NCI-H146 treated with DMSO at 0.1 percent for 48 hours (cell line): ENCODE measurements at regions not wholly inside any gene's neighbourhood (a gene's known extent, or its start where the extent isn't known, plus 50 kb on each side); places are given as distances from the start of the nearest gene placed in this dataset.
"Not testable (repeated sequence)": the region's sequence is repeated elsewhere in the genome, so short reads cannot be mapped to it uniquely, and the experiment has no call there.

ENCODE experiments used
- DNase-seq: peaks from one replicate; lab custom pipeline; 2025; ENCODE audit not compliant: unreplicated experiment; lab: John Stamatoyannopoulos, UW

DNA sequence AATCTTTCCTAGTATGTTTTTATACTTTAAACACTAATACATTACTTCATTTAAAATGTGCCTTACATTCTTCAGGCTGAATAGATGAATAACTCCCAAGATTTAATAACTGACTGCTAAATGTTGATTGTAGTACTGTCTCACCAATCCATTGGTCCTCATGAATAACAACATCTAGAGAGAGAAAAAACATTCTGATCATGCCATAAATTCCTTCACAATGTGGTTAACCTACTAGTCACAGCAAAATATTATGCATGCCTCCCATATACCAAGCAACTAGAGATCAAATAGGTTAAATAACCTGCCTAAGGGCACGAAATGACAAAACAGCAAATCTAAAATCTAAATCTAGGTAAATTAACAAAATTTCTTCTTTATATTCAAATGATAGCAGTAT, 66.2 kb downstream of the SYT15 start:
- not testable (repeated sequence) for DNase-seq

DNA sequence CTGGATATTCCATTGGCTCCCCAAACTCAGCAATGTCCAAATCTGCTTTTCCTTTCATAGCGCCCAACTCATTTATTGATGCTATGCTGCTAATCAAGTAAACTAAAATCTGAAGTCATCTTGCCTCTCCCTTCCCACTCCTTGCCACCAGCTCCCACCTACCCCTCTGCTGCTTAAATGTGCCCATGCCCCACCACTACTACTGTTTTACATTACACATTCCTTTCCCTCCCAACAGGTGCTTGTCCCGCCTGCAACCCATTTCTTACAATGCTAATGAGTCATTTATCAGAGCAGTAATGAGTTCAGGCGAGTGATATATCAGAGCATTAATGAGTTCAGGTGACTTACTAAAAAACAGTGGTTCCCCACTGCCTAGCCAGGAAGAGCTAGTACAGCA, 67.2 kb downstream of the SYT15 start:
- not testable (repeated sequence) for DNase-seq

GRCh38 chr10:46650967-46651366, 72.0 kb downstream of the SYT15 start:
- not testable (repeated sequence) for DNase-seq

DNA sequence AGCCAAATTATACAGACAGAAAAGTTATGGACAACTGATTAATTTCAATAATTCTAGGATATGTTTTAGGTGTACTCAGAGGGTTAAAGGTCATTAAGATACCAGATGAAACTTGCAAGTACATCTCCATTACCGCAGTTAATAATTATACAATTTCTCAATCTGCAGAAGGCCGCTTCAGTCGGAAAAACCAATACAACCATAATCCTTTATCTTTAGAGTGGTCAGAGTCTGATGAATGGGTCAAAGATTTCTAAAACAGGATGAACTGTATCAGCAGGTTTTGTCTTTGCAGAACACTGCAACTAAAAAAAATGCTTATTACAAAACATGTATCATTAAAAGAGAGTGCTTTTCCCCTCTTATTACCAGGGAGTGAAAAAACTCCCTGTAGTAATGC, 78.5 kb downstream of the SYT15 start:
- DNase-seq: not testable (repeated sequence)

DNA sequence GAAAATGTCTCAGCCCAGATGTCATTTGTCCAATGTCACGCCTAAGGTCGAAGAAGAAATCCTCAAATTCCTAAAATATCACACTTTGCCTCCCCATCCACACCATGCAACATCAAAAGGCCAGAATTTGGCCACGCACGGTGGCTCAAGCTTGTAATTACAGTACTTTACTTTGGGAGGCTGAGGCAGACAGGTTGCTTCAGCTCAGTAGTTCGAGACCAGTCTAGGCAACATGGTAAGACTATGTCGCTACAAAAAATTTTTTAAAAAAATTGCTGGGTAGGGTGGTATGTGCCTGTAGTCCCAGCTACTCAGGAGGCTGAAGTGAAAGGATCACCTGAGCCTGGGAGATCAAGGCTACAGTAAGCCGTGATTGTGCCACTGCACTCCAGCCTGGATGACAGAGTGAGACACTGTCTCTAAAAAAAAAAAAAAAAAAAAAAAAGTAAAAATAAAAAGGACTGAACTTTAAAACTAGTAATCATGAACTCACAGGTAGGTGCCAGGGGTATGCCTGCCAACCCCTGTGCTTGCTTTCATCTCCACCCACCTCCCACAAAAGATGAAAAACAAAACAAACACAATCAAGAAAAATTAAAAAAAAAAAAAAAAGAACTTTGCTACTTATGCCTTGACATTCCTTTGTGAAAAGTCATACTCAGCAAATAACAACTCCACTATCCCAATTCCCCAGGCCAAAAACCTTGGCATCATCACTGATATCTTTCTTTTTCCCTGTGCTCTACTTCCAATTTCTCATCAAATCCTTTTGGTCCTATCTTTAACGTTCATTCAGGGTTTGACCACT, 81.3 kb downstream of the SYT15 start:
- not testable (repeated sequence) for DNase-seq

DNA sequence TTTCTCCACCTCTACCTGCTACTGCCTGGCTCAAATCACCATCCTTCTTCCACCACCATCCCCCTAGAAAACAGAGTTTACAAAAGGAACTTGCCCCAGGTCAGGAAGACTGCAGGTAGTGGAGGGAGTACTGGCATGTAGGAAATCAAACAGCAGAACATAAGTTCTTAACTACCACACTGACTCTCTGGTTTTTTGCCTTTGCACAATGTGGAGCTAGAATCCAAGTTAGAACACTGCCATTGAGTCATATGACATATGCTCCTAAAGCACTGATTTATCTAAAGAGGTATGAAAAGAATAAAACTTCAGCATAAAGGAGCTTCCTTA, 81.9 kb downstream of the SYT15 start:
- not testable (repeated sequence) for DNase-seq

DNA sequence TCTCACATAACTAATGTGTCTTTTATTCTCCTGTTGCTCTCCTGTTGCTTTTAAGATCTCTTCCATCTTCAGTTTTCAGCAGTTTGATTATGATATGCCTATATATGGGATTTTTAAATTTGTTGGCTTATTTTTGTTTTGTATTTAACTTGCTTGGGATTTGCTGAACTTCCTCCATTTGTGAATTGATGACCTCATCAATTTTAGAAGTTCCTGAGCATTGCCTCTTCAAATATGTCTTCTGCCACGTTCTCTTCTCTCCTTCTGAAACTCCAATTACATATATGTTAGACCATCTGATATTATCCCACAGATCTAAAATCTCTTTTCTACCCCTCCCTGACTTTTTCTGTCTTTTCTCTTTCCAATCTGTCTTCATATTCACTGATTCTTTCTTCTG, 86.6 kb downstream of the SYT15 start:
- DNase-seq: not testable (repeated sequence)

DNA sequence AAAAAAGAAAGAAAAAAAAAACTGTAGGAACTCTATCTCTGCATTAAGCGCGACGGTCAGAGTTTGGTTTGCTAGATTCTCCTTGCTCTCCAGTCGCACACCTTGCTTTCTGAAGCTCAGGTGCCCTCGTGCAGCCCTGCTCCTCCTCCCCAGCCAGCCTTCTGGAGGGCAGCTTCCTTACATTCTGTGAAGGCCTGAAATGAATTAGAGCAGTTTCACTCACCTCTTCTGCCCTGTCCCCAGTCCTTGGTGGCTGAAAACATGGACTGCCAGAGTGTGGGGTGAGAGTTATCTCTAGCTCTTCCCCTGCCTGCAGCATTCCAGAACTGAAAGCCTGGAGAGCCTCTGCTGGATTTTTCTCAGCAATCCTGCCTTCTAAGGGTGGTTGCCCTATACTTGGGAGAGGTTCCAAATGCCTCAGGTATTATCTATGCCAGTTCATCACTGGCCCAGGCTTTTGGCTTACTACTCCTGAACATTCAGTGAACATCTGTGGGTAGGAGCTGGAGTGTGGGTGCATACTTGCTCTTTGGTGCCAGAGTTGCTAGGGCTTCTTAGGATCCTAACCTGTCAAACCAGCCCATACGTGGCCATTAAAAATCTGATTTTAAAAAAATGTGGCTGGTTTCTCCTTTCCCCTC, 89.5 kb downstream of the SYT15 start:
- not testable (repeated sequence) for DNase-seq

GRCh38 chr10:46677836-46678435, 99.0 kb downstream of the SYT15 start:
- not testable (repeated sequence) for DNase-seq

GRCh38 chr10:46691397-46691796, 112.5 kb downstream of the SYT15 start:
- not testable (repeated sequence) for DNase-seq

DNA sequence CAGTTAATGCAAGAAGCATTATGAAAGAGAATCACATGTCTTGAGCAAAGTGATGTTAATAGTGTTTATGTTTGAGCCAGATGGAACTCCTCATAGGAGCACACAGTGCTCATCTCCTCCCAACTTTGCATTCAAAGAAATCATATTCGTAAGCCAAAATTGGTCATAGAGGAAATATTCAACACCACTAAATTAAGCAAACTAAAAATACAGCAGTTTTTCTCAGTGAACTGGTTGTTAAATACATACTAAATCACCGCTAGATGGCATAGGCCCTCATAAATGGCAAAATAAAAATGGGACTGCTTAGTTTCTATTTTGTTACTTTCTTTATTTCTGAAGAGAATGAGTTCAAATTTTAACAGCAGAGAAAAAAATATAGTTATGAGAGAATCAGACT, 114.3 kb downstream of the SYT15 start:
- not testable (repeated sequence) for DNase-seq

GRCh38 chr10:46717264-46717663, 138.3 kb downstream of the SYT15 start:
- DNase-seq: not testable (repeated sequence)

DNA sequence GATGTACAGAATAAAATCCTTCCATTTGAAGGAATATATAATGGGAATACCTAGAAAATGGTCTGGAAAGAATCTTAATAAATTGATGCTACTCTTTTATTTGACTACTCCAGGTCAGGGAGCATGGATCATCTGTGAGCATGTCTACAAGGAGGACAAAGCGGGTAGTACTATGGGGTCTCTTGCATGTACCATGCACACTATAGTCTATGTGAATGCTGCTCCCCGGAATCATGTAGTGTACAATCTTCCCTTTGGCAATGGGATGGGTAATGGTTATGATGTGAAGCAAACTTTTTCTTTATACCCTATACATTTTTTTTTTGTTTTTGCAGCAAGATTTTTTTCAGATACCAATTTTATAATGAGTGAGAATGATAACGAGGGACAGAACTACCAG, 139.1 kb downstream of the SYT15 start:
- DNase-seq: not testable (repeated sequence)

GRCh38 chr10:46720386-46720785, 141.5 kb downstream of the SYT15 start:
- DNase-seq: not testable (repeated sequence)

- not testable (repeated sequence) for DNase-seq
These were observed 142.0 kb downstream of the SYT15 start for GRCh38 chr10:46720811-46721518.

GRCh38 chr10:46724258-46724657, 145.3 kb downstream of the SYT15 start:
- DNase-seq: not testable (repeated sequence)

GRCh38 chr10:46728359-46728758, 149.4 kb downstream of the SYT15 start:
- not testable (repeated sequence) for DNase-seq

GRCh38 chr10:46730729-46731128, 151.8 kb downstream of the SYT15 start:
- not testable (repeated sequence) for DNase-seq

- not testable (repeated sequence) for DNase-seq
These were observed 154.8 kb downstream of the SYT15 start for GRCh38 chr10:46733635-46734261.

DNA sequence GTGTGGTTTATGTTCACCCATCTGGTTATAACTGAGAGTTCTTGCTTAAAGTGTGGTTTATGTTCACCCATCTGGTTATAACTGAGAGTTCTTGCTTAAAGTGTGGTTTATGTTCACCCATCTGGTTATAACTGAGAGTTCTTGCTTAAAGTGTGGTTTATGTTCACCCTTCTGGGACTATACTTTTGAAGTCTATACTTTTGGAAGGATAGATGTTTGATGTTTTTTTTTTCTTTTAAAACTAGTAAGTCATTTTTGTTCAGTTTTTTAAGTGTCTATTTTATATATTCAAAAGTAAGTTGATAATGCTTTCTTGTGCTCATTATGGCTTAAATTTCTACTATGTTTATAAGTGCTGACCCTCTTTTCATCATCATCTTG, 155.3 kb downstream of the SYT15 start:
- DNase-seq: not testable (repeated sequence)

GRCh38 chr10:46739919-46740318, 161.0 kb downstream of the SYT15 start:
- DNase-seq: not testable (repeated sequence)
